ENCODE measurements at regions not wholly inside any gene's neighbourhood (a gene's known extent, or its start where the extent isn't known, plus 50 kb on each side); places are given as distances from the start of the nearest gene placed in this dataset.
"Not testable (repeated sequence)": the region's sequence is repeated elsewhere in the genome, so short reads cannot be mapped to it uniquely, and the experiment has no call there.

DNA sequence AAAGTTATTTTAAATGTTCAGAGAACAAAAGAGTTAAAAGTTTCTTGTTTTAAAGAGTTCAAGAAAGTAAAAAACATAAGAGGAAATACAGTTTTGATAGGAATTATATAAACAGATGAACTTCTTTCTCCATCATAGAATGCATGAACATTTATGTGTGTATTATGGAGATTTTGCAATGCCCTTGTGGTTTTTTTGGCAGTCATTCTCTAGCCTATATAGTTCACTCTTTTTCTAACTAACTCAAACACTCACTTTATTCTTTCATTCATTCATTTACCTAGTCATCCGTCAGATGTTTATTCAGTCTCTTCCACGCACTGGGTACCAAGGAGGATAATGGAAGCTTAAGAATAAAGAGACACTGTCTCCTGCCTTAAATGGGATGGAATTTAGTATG, 195.9 kb upstream of the VLDLR start:
- H3K79me2 ChIP-seq (ENCODE audit: insufficient read depth, low read length) = no peaks in the 10 kb centered on the region
- DNase-seq (ENCODE audit: low read depth) (no peak), FAIRE-seq (no peak)
- peaks cover 4% of the 10 kb centered on the region for H3K27me3 ChIP-seq (ENCODE audit: insufficient read depth, low read length)
- Mint-ChIP-seq H3K27me3 (ENCODE audit: low read depth, unreplicated experiment) (peaks cover 12% of the 10 kb centered on the region), H3K36me3 (ENCODE audit: low read depth, unreplicated experiment) (no peaks in the 10 kb centered on the region), H3K27ac (ENCODE audit: unreplicated experiment) (no peak overlapping the region), H3K9me3 (ENCODE audit: unreplicated experiment) (peaks cover 2% of the 10 kb centered on the region), H3K4me3 (ENCODE audit: unreplicated experiment) (no peak overlapping the region), H3K4me1 (ENCODE audit: low read depth, unreplicated experiment) (peaks cover 18% of the 10 kb centered on the region)
- H3K4me1 ChIP-seq (ENCODE audit: insufficient read depth, low read length) = peaks cover 5% of the 10 kb centered on the region
- H3K9ac ChIP-seq (ENCODE audit: low read length) = no peak overlapping the region
- H3K27ac ChIP-seq (ENCODE audit: low read depth, low read length) = no peak overlapping the region
- H3K4me3 ChIP-seq (ENCODE audit: insufficient read depth, low read depth, low read length) = no peak overlapping the region
- no peaks in the 10 kb centered on the region for H3K36me3 ChIP-seq (ENCODE audit: insufficient read depth, low read length)
- H3K4me2 ChIP-seq (ENCODE audit: low read length) = no peak overlapping the region
- no peak overlapping the region for H2AFZ ChIP-seq (ENCODE audit: low read depth, low read length)
- TF ChIP-seq EZH2 (IDR thresholded peaks at IDR 0.05; ENCODE audit: insufficient read depth, low read length) = no peak
- TF ChIP-seq, protein P1, sequence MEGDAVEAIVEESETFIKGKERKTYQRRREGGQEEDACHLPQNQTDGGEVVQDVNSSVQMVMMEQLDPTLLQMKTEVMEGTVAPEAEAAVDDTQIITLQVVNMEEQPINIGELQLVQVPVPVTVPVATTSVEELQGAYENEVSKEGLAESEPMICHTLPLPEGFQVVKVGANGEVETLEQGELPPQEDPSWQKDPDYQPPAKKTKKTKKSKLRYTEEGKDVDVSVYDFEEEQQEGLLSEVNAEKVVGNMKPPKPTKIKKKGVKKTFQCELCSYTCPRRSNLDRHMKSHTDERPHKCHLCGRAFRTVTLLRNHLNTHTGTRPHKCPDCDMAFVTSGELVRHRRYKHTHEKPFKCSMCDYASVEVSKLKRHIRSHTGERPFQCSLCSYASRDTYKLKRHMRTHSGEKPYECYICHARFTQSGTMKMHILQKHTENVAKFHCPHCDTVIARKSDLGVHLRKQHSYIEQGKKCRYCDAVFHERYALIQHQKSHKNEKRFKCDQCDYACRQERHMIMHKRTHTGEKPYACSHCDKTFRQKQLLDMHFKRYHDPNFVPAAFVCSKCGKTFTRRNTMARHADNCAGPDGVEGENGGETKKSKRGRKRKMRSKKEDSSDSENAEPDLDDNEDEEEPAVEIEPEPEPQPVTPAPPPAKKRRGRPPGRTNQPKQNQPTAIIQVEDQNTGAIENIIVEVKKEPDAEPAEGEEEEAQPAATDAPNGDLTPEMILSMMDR (IDR thresholded peaks at IDR 0.05; ENCODE audit: insufficient read depth, low read depth, low read length) = no peak
- no peaks in the 10 kb centered on the region for H4K20me1 ChIP-seq (ENCODE audit: insufficient read depth, low read length)
- no peaks in the 10 kb centered on the region for H3K9me3 ChIP-seq (ENCODE audit: insufficient read depth, low read depth, low read length)

DNA sequence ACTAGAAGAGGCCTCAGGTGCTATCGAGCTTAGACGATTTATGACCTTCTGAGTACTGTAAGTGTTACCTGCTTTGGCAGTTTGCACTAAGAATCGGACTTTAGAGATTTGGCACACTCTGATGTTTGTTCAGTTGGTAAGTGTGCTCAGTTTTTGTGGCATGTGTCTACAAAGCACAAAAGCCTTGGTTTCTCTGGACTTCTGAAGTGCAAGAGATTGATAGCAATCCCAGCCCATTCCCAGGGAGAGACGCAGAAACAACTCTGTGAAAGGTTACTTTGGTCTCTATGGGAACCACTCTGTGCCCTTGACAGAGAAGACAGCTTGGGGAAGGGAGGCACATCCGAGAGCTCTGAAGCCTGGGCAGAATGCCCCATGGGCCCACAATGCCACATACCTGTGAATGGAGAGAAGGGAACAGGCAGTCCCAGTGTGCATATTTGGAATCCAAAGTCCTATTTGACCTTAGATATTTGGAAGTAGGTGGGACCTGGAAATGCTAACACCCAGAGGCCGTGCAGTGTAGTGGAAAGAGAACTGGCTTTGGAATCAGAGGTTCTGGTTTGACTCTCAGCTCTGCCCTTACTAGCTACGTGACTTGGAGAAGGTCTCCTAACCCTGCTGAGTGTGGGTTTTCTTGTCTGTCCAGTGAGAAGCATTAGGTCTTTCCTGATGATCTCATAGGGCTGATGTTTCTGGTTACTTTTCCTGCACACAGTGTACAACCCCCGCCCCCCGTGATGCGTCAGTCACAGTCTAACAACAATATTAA, 194.3 kb upstream of the VLDLR start:
- no peak overlapping the region for H3K4me3 ChIP-seq (ENCODE audit: insufficient read depth, low read depth, low read length)
- DNase-seq (ENCODE audit: low read depth) = no peak
- no peaks in the 10 kb centered on the region for H3K36me3 Mint-ChIP-seq (ENCODE audit: low read depth, unreplicated experiment)
- no peaks in the 10 kb centered on the region for H3K79me2 ChIP-seq (ENCODE audit: insufficient read depth, low read length)
- no peaks in the 10 kb centered on the region for H3K27me3 ChIP-seq (ENCODE audit: insufficient read depth, low read length)
- FAIRE-seq = no peak
- no peaks in the 10 kb centered on the region for H3K9me3 ChIP-seq (ENCODE audit: insufficient read depth, low read depth, low read length)
- no peak overlapping the region for H3K27ac ChIP-seq (ENCODE audit: low read depth, low read length)
- peaks cover 4% of the 10 kb centered on the region for H3K9me3 Mint-ChIP-seq (ENCODE audit: unreplicated experiment)
- H3K4me2 ChIP-seq (ENCODE audit: low read length) = no peak overlapping the region
- peaks cover 5% of the 10 kb centered on the region for H3K4me1 ChIP-seq (ENCODE audit: insufficient read depth, low read length)
- H3K27me3 Mint-ChIP-seq (ENCODE audit: low read depth, unreplicated experiment) = peaks cover 14% of the 10 kb centered on the region
- H3K36me3 ChIP-seq (ENCODE audit: insufficient read depth, low read length) = no peaks in the 10 kb centered on the region
- no peak overlapping the region for H3K4me3 Mint-ChIP-seq (ENCODE audit: unreplicated experiment)
- H3K4me1 Mint-ChIP-seq (ENCODE audit: low read depth, unreplicated experiment) = peaks cover 18% of the 10 kb centered on the region
- TF ChIP-seq, protein P1 (IDR thresholded peaks at IDR 0.05; ENCODE audit: insufficient read depth, low read depth, low read length) = no peak
- no peak for TF ChIP-seq EZH2 (IDR thresholded peaks at IDR 0.05; ENCODE audit: insufficient read depth, low read length)
- no peak overlapping the region for H3K27ac Mint-ChIP-seq (ENCODE audit: unreplicated experiment)
- H4K20me1 ChIP-seq (ENCODE audit: insufficient read depth, low read length) = no peaks in the 10 kb centered on the region
- H3K9ac ChIP-seq (ENCODE audit: low read length) = no peak overlapping the region
- H2AFZ ChIP-seq (ENCODE audit: low read depth, low read length) = no peak overlapping the region

DNA sequence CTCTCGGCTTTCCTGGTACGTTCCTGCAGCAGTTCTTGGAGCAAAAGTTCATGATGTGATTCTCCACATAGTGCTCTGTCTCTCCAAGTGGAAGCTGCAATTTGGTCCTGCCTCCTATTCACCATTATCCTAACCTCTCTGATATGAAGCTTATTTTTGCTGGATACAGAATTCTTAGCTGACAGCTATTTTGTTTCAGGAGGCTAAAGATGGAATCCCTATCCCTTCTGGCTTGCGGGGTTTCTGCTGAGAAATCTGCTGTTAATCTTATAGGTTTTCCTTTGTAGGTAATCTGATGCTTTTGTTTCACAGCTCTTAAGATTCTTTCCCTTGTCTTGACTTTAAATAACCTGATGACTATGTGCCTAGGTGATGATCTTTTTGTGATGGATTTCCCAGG, 181.6 kb upstream of the VLDLR start:
- Histone ChIP-seq H3K4me3 (ENCODE audit: insufficient read depth, low read depth, low read length) (no peak overlapping the region), H3K4me1 (ENCODE audit: insufficient read depth, low read length) (no peaks in the 10 kb centered on the region), H4K20me1 (ENCODE audit: insufficient read depth, low read length) (no peaks in the 10 kb centered on the region), H3K9me3 (ENCODE audit: insufficient read depth, low read depth, low read length) (no peaks in the 10 kb centered on the region), H2AFZ (ENCODE audit: low read depth, low read length) (no peak overlapping the region), H3K4me2 (ENCODE audit: low read length) (no peak overlapping the region), H3K9ac (ENCODE audit: low read length) (no peak overlapping the region), H3K27me3 (ENCODE audit: insufficient read depth, low read length) (no peaks in the 10 kb centered on the region), H3K36me3 (ENCODE audit: insufficient read depth, low read length) (no peaks in the 10 kb centered on the region), H3K27ac (ENCODE audit: low read depth, low read length) (no peak overlapping the region), H3K79me2 (ENCODE audit: insufficient read depth, low read length) (no peaks in the 10 kb centered on the region)
- H3K27me3 Mint-ChIP-seq (ENCODE audit: low read depth, unreplicated experiment) = peaks cover 2% of the 10 kb centered on the region
- no peak overlapping the region for H3K4me3 Mint-ChIP-seq (ENCODE audit: unreplicated experiment)
- H3K36me3 Mint-ChIP-seq (ENCODE audit: low read depth, unreplicated experiment) = peaks cover 24% of the 10 kb centered on the region
- no peak overlapping the region for H3K27ac Mint-ChIP-seq (ENCODE audit: unreplicated experiment)
- H3K4me1 Mint-ChIP-seq (ENCODE audit: low read depth, unreplicated experiment) = no peaks in the 10 kb centered on the region
- peaks cover 36% of the 10 kb centered on the region for H3K9me3 Mint-ChIP-seq (ENCODE audit: unreplicated experiment)
- TF ChIP-seq, protein P1 (IDR thresholded peaks at IDR 0.05; ENCODE audit: insufficient read depth, low read depth, low read length) = no peak
- no peak for TF ChIP-seq EZH2 (IDR thresholded peaks at IDR 0.05; ENCODE audit: insufficient read depth, low read length)
- DNase-seq (ENCODE audit: low read depth) (no peak), FAIRE-seq (no peak)

DNA sequence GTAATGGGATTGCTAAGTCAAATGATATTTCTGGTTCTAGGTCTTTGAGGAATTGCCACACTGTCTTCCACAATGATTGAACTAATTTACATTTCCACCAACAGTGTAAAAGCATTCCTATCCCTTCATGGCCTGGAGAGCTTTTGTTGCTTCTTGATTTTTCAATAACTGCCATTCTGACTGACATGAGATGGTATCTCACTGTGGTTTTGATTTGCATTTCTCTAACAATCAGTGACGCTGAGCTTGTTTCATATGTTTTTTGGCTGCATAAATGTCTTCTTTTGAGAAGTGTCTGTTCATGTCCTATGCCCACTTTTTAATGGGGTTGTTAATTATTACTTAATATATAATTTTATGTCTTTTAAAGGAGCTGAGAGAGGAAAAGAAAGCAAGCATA, 177.7 kb upstream of the VLDLR start:
- H3K27me3 Mint-ChIP-seq (ENCODE audit: low read depth, unreplicated experiment); H3K27ac ChIP-seq (ENCODE audit: low read depth, low read length); H3K4me3 ChIP-seq (ENCODE audit: insufficient read depth, low read depth, low read length); H3K27me3 ChIP-seq (ENCODE audit: insufficient read depth, low read length); H3K36me3 ChIP-seq (ENCODE audit: insufficient read depth, low read length); H2AFZ ChIP-seq (ENCODE audit: low read depth, low read length); H3K9ac ChIP-seq (ENCODE audit: low read length); H3K4me1 ChIP-seq (ENCODE audit: insufficient read depth, low read length); H3K27ac Mint-ChIP-seq (ENCODE audit: unreplicated experiment); H4K20me1 ChIP-seq (ENCODE audit: insufficient read depth, low read length); H3K4me3 Mint-ChIP-seq (ENCODE audit: unreplicated experiment); FAIRE-seq; H3K79me2 ChIP-seq (ENCODE audit: insufficient read depth, low read length); H3K9me3 ChIP-seq (ENCODE audit: insufficient read depth, low read depth, low read length); H3K4me2 ChIP-seq (ENCODE audit: low read length); H3K4me1 Mint-ChIP-seq (ENCODE audit: low read depth, unreplicated experiment); DNase-seq (ENCODE audit: low read depth): not testable (repeated sequence)
- H3K36me3 Mint-ChIP-seq (ENCODE audit: low read depth, unreplicated experiment) = peaks cover 24% of the 10 kb centered on the region
- H3K9me3 Mint-ChIP-seq (ENCODE audit: unreplicated experiment) = peaks cover 25% of the 10 kb centered on the region

Measured in astrocyte (in vitro differentiated cells and primary cell).